ENCODE measurements at regions not wholly inside any gene's neighbourhood (a gene's known extent, or its start where the extent isn't known, plus 50 kb on each side); places are given as distances from the start of the nearest gene placed in this dataset.

GRCh38 chr11:35066030-35066429, 72.9 kb upstream of the CD44 start:
- Histone ChIP-seq H3K9me3 (no peaks in the 10 kb centered on the region), H3K27me3 (no peaks in the 10 kb centered on the region), H3K4me3 (no peak overlapping the region), H3K4me1 (ENCODE audit: insufficient read depth) (no peaks in the 10 kb centered on the region), H3K27ac (no peak overlapping the region), H3K36me3 (no peaks in the 10 kb centered on the region)
- TF ChIP-seq EP300 (IDR thresholded peaks at IDR 0.05), result no peak
- TF ChIP-seq CTCF (IDR thresholded peaks at IDR 0.05), result no peak
- TF ChIP-seq POLR2A (IDR thresholded peaks at IDR 0.05), result no peak
- no peak for DNase-seq
- 63 to 73% (median 68%) methylated on average over 1 of the region's 1 CpG for whole genome bisulfite sequencing, 3 donors
- intact Hi-C loops (cut with DNase I), result no loop called here

- Histone ChIP-seq H3K9me3 (no peaks in the 10 kb centered on the region), H3K36me3 (no peaks in the 10 kb centered on the region), H3K4me3 (no peak overlapping the region), H3K27me3 (no peaks in the 10 kb centered on the region), H3K27ac (no peak overlapping the region), H3K4me1 (ENCODE audit: insufficient read depth) (no peaks in the 10 kb centered on the region)
- no peak for DNase-seq
- no peak for TF ChIP-seq CTCF (IDR thresholded peaks at IDR 0.05)
- no peak for TF ChIP-seq EP300 (IDR thresholded peaks at IDR 0.05)
- no peak for TF ChIP-seq POLR2A (IDR thresholded peaks at IDR 0.05)
- intact Hi-C loops (cut with DNase I), result no loop called here
- WGBS, 3 donors, result 77 to 89% (median 82%) methylated on average over 3 of the region's 3 CpGs
Observed at GRCh38 chr11:35066783-35067423, 72.1 kb upstream of the CD44 start.

GRCh38 chr11:35071722-35072121, 67.2 kb upstream of the CD44 start:
- Histone ChIP-seq H3K4me3 (no peak overlapping the region), H3K9me3 (no peaks in the 10 kb centered on the region), H3K36me3 (no peaks in the 10 kb centered on the region), H3K27me3 (no peaks in the 10 kb centered on the region), H3K4me1 (ENCODE audit: insufficient read depth) (no peaks in the 10 kb centered on the region), H3K27ac (no peak overlapping the region)
- DNase-seq, result no peak
- TF ChIP-seq CTCF (IDR thresholded peaks at IDR 0.05), result no peak
- TF ChIP-seq POLR2A (IDR thresholded peaks at IDR 0.05), result no peak
- TF ChIP-seq EP300 (IDR thresholded peaks at IDR 0.05), result no peak
- 72 to 95% (median 85%) methylated on average over 1 of the region's 1 CpG for whole genome bisulfite sequencing, 3 donors
- intact Hi-C loops (cut with DNase I), result no loop called here

GRCh38 chr11:35073691-35074419, 65.1 kb upstream of the CD44 start:
- H3K27me3 ChIP-seq, result no peaks in the 10 kb centered on the region
- no peaks in the 10 kb centered on the region for H3K9me3 ChIP-seq
- no peak for DNase-seq
- H3K36me3 ChIP-seq, result no peaks in the 10 kb centered on the region
- no peak overlapping the region for H3K27ac ChIP-seq
- no peak overlapping the region for H3K4me3 ChIP-seq
- WGBS, 3 donors, result 49 to 63% (median 61%) methylated on average over 2 of the region's 2 CpGs
- TF ChIP-seq POLR2A (IDR thresholded peaks at IDR 0.05), result no peak
- intact Hi-C loops (cut with DNase I), result no loop called here
- H3K4me1 ChIP-seq (ENCODE audit: insufficient read depth), result no peaks in the 10 kb centered on the region

All from ovary (tissue), 7 donors.